DOHH2 (cell line): ENCODE measurements at regions not wholly inside any gene's neighbourhood (a gene's known extent, or its start where the extent isn't known, plus 50 kb on each side); places are given as distances from the start of the nearest gene placed in this dataset.
A peak's percentile ranks its signal among the peaks of the same experiment; 100 is the strongest.

Experiments
- H3F3A ChIP-seq: fragments of 200-600 bp; sonication (generic), shearing (Covaris generic); 2 replicates; pipeline ENCODE4 v1.6.0; 2016; ENCODE audit warnings: antibody characterized with exemption, mild to moderate bottlenecking; ENCODE audit not compliant: control insufficient read depth, insufficient read depth
- H3K27ac ChIP-seq: fragments of 200-600 bp; sonication (generic); 2 replicates; pipeline ENCODE4 v1.5.1; 2014; ENCODE audit warnings: low read depth, mild to moderate bottlenecking, low read length, moderate library complexity
- H3K27me3 ChIP-seq: fragments of 200-600 bp; sonication (generic); 2 replicates; pipeline ENCODE4 v1.6.1; 2014; ENCODE audit warnings: mild to moderate bottlenecking, low read length, mixed read lengths; ENCODE audit not compliant: control insufficient read depth
- H3K36me3 ChIP-seq: fragments of 200-600 bp; sonication (generic); 2 replicates; pipeline ENCODE4 v1.6.1; 2014; ENCODE audit warnings: mild to moderate bottlenecking, low read length, moderate library complexity, mixed read lengths; ENCODE audit not compliant: control insufficient read depth
- H3K4me1 ChIP-seq: fragments of 200-600 bp; sonication (generic); 2 replicates; pipeline ENCODE4 v1.6.1; 2014; ENCODE audit warnings: mild to moderate bottlenecking, low read length, mixed read lengths; ENCODE audit not compliant: control insufficient read depth
- H3K4me2 ChIP-seq: fragments of 200-600 bp; sonication (generic); 2 replicates; pipeline ENCODE4 v1.6.0; 2014; ENCODE audit warnings: mild to moderate bottlenecking, low read length, moderate library complexity
- H3K4me3 ChIP-seq: fragments of 200-600 bp; sonication (generic); 2 replicates; pipeline ENCODE4 v1.5.1; 2014; ENCODE audit warnings: mild to moderate bottlenecking, low read length, mixed read lengths
- H3K79me2 ChIP-seq: fragments of 200-600 bp; sonication (generic); 2 replicates; pipeline ENCODE4 v1.6.1; 2014; ENCODE audit warnings: mild to moderate bottlenecking, low read length, mixed read lengths; ENCODE audit not compliant: control insufficient read depth
- H3K9me2 ChIP-seq: fragments of 200-600 bp; sonication (generic); replicated peaks from 2 replicates; pipeline ENCODE4 v1.6.1; 2014; ENCODE audit warnings: mild to moderate bottlenecking, low read length, mixed read lengths; ENCODE audit not compliant: control insufficient read depth
- H3K9me3 ChIP-seq: fragments of 200-600 bp; sonication (generic); 2 replicates; pipeline ENCODE4 v1.6.1; 2014; ENCODE audit warnings: antibody characterized with exemption, low read length, mixed read lengths; ENCODE audit not compliant: control insufficient read depth, insufficient read depth
- H4K20me1 ChIP-seq: fragments of 200-600 bp; sonication (generic); 2 replicates; pipeline ENCODE4 v1.6.0; 2014; ENCODE audit warnings: low read depth, mild to moderate bottlenecking, antibody characterized with exemption, low read length, moderate library complexity; ENCODE audit not compliant: control insufficient read depth, insufficient read depth
- CTCF ChIP-seq: fragments of 200-600 bp; sonication (generic); IDR thresholded peaks from one replicate; pipeline ENCODE4 v1.5.1; 2014; ENCODE audit warnings: antibody characterized with exemption, mild to moderate bottlenecking, low read depth, low read length; ENCODE audit not compliant: poor library complexity, severe bottlenecking
- EZH2phosphoT487 ChIP-seq: fragments of 200-600 bp; sonication (generic); IDR thresholded peaks from 2 replicates; pipeline ENCODE4 v1.6.1; 2017; ENCODE audit warnings: borderline replicate concordance, mild to moderate bottlenecking, antibody characterized with exemption, low read length, moderate library complexity, mixed read lengths

GRCh38 chr4:139606103-139606502, 50.1 kb upstream of the SETD7 start:
- no peaks in the 10 kb centered on the region for H3K36me3 ChIP-seq
- peaks cover 8% of the 10 kb centered on the region for H3K4me1 ChIP-seq
- H3K27ac ChIP-seq: no peak overlapping the region
- H4K20me1 ChIP-seq: no peaks in the 10 kb centered on the region
- peak overlapping the region; percentile 51 for H3K4me2 ChIP-seq
- peak overlapping the region; percentile 32; the same call in 1 of the 2 replicates for H3K4me3 ChIP-seq
- TF ChIP-seq EZH2phosphoT487 (no peak), CTCF (no peak)
- peaks cover under 1% of the 10 kb centered on the region; the same call in 1 of the 2 replicates for H3K27me3 ChIP-seq
- no peaks in the 10 kb centered on the region for H3K79me2 ChIP-seq
- no peaks in the 10 kb centered on the region for H3K9me2 ChIP-seq
- no peaks in the 10 kb centered on the region for H3K9me3 ChIP-seq
- no peaks in the 10 kb centered on the region for H3F3A ChIP-seq
